K562 (cell line): ENCODE measurements at regions not wholly inside any gene's neighbourhood (a gene's known extent, or its start where the extent isn't known, plus 50 kb on each side); places are given as distances from the start of the nearest gene placed in this dataset.

Source experiments
- ATAC-seq: fragments of 200-7000 bp; cut with Tn5 transposase; 3 replicates; pipeline ENCODE4 v1.9.1; 2020; ENCODE audit warnings: moderate library complexity
- BruUV-seq: library from RNA; stranded (reverse); fragments of 400-500 nt; replicated peaks from 2 replicates; lab custom pipeline; 2021; lab: Mats Ljungman, UMichigan
- CTCF ChIA-PET: fragments of 300-600 bp; formaldehyde crosslinking; extraction: SDS; loops from one replicate; lab custom pipeline; 2021; ENCODE audit warnings: low intra/inter-chr PET ratio; lab: Yijun Ruan, JAX
- POLR2A ChIA-PET: fragments of 300-600, 350-650 bp; sonication (Branson Sonifier 250); formaldehyde crosslinking; extraction: SDS; loops from one replicate; lab custom pipeline; 2021; ENCODE audit warnings: antibody characterized with exemption, inconsistent platforms; lab: Yijun Ruan, JAX
- DNase-seq, 4 experiments: peaks; one replicate each; pipeline versions ENCODE4 v3.0.0 to v3.0.0-alpha.2; 2011 to 2018; ENCODE audit warnings: low spot score in 3 of 4, mixed read lengths in 3 of 4; ENCODE audit errors: extremely low read depth in 1 of 4
- FAIRE-seq: peaks from 2 replicates; lab custom pipeline; 2011; peaks lifted over from hg19 to GRCh38; lab: Jason Lieb, UNC
- H2AFZ ChIP-seq: 2 replicates; pipeline ENCODE4 v1.6.0; 2011; ENCODE audit warnings: low read depth, low read length, control low read depth, inconsistent platforms
- H3K27ac ChIP-seq: fragments of 200-600 bp; 3 replicates; pipeline ENCODE4 v1.8.0; 2011; ENCODE audit warnings: low read depth, mild to moderate bottlenecking, control low read depth, inconsistent platforms, low read length, moderate library complexity, mixed read lengths; ENCODE audit errors: extremely low read depth
- H3K27me3 ChIP-seq, 2 experiments: fragments of 300-600 bp in 1 of 2; 2 replicates in 1 of 2; 3 replicates in 1 of 2; pipeline versions ENCODE4 v1.6.0 to v1.8.0; 2011; ENCODE audit warnings: inconsistent platforms in 2 of 2, low read length in 2 of 2, mild to moderate bottlenecking in 1 of 2, mixed read lengths in 1 of 2, moderate library complexity in 1 of 2; ENCODE audit not compliant: control insufficient read depth in 2 of 2, insufficient read depth in 2 of 2
- H3K36me3 ChIP-seq: fragments of 300-600 bp; 3 replicates; pipeline ENCODE4 v1.8.0; 2011; ENCODE audit warnings: mild to moderate bottlenecking, low read length, inconsistent platforms; ENCODE audit not compliant: control insufficient read depth, insufficient read depth
- H3K4me1 ChIP-seq, 2 experiments: fragments of 200-600 bp in 1 of 2; replicated peaks in 1 of 2; 2 replicates in 1 of 2; 3 replicates in 1 of 2; pipeline versions ENCODE4 v1.5.1 to v1.8.0; 2011; ENCODE audit warnings: inconsistent platforms in 2 of 2, low read length in 2 of 2, mild to moderate bottlenecking in 1 of 2, mixed read lengths in 1 of 2, moderate library complexity in 1 of 2; ENCODE audit not compliant: control insufficient read depth in 2 of 2, insufficient read depth in 2 of 2
- H3K4me2 ChIP-seq: 2 replicates; pipeline ENCODE4 v1.6.1; 2011; ENCODE audit warnings: low read length, control low read depth, inconsistent platforms, mixed read lengths; ENCODE audit not compliant: insufficient read depth
- H3K4me3 ChIP-seq: fragments of 200-600 bp; sonication (generic), shearing (Covaris generic); 2 replicates; pipeline ENCODE4 v1.5.1; 2016; ENCODE audit warnings: control low read depth, inconsistent platforms
- H3K79me2 ChIP-seq: fragments of 200-600 bp; 3 replicates; pipeline ENCODE4 v1.8.0; 2011; ENCODE audit warnings: low read length, inconsistent platforms; ENCODE audit not compliant: control insufficient read depth, insufficient read depth
- H3K9ac ChIP-seq, 2 experiments: 2 replicates each; pipeline versions ENCODE4 v1.6.0 to v1.6.1; 2011; ENCODE audit warnings: low read depth in 2 of 2, low read length in 2 of 2, control low read depth in 1 of 2, inconsistent platforms in 1 of 2, mild to moderate bottlenecking in 1 of 2, mixed read lengths in 1 of 2; ENCODE audit not compliant: insufficient read depth in 1 of 2
- H3K9me1 ChIP-seq: one replicate; pipeline ENCODE4 v1.6.0; 2011; ENCODE audit warnings: inconsistent platforms, mild to moderate bottlenecking, low read length, moderate library complexity; ENCODE audit not compliant: control insufficient read depth, insufficient read depth
- H3K9me3 ChIP-seq: replicated peaks from 2 replicates; pipeline ENCODE4 v1.5.1; 2011; ENCODE audit warnings: low read depth, low read length, inconsistent platforms; ENCODE audit not compliant: control insufficient read depth, insufficient read depth
- H4K20me1 ChIP-seq: replicated peaks from 2 replicates; pipeline ENCODE4 v1.6.1; 2011; ENCODE audit warnings: low read length, inconsistent platforms, mixed read lengths; ENCODE audit not compliant: control insufficient read depth, insufficient read depth
- BRD9 ChIP-seq: fragments of 450-650 bp; IDR thresholded peaks from 2 replicates; pipeline ENCODE4 v1.6.1; 2018; ENCODE audit warnings: low read depth; ENCODE audit not compliant: partially characterized antibody
- CEBPZ ChIP-seq: fragments of 150-350 bp; IDR thresholded peaks from 2 replicates; pipeline ENCODE4 v1.6.1; 2014; ENCODE audit warnings: low read depth, mild to moderate bottlenecking, low read length, borderline replicate concordance
- HDAC8 ChIP-seq: fragments of 450-650 bp; IDR thresholded peaks from 2 replicates; pipeline ENCODE4 v1.6.1; 2016; ENCODE audit warnings: mild to moderate bottlenecking, missing genetic modification characterization, moderate library complexity, missing compliant biosample characterization
- ILK ChIP-seq: fragments of 450-650 bp; IDR thresholded peaks from 2 replicates; pipeline ENCODE4 v1.6.1; 2016; ENCODE audit warnings: missing genetic modification characterization, low read depth, mild to moderate bottlenecking, missing compliant biosample characterization, moderate library complexity, borderline replicate concordance
- LARP7 ChIP-seq: fragments of 450-650 bp; IDR thresholded peaks from 2 replicates; pipeline ENCODE4 v1.6.1; 2016
- NR0B1 ChIP-seq: fragments of 450-650 bp; IDR thresholded peaks from one replicate; pipeline ENCODE4 v1.6.1; 2018; ENCODE audit warnings: mild to moderate bottlenecking, moderate library complexity; ENCODE audit not compliant: partially characterized antibody
- PHF21A ChIP-seq: fragments of 450-650 bp; IDR thresholded peaks from 2 replicates; pipeline ENCODE4 v1.6.1; 2017; ENCODE audit warnings: low read depth, borderline replicate concordance
- RFX1 ChIP-seq: fragments of 450-650 bp; IDR thresholded peaks from 2 replicates; pipeline ENCODE4 v1.6.1; 2016; ENCODE audit warnings: mild to moderate bottlenecking, moderate library complexity
- ZNF324 ChIP-seq: fragments of 250-450 bp; sonication (Bioruptor Pico); IDR thresholded peaks from 2 replicates; pipeline ENCODE4 v1.4.0; 2020; ENCODE audit warnings: mild to moderate bottlenecking
- WGBS: fragments of 100-300 bp; shearing (Covaris generic); methylation state at CpG from one replicate; pipeline ENCODE4 v1.1.6; 2016; ENCODE audit warnings: low coverage, mixed read lengths; ENCODE audit not compliant: insufficient coverage; ENCODE audit errors: missing lambda C conversion rate; 5-methylcytosine and 5-hydroxymethylcytosine counted together
- in situ Hi-C: fragments of 300-500 bp; cut with MboI; formaldehyde crosslinking; loops from 4 replicates; pipeline ENCODE4 v1.15.0; 2018; ENCODE audit warnings: inconsistent platforms, mixed read lengths
- intact Hi-C: fragments of 100-400 bp; cut with micrococcal nuclease; formaldehyde crosslinking; loops from 2 replicates; pipeline ENCODE4 v1.14.2; 2022

- 0% methylated on average over 4 of the region's 4 CpGs for WGBS
- Histone ChIP-seq H3K27ac (no peak overlapping the region), H3K9ac (no peak overlapping the region), H3K9me3 (no peaks in the 10 kb centered on the region), H3K36me3 (no peaks in the 10 kb centered on the region), H3K4me1 (no peaks in the 10 kb centered on the region), H3K4me2 (no peak overlapping the region), H2AFZ (no peak overlapping the region), H3K79me2 (no peaks in the 10 kb centered on the region), H3K27me3 (no peaks in the 10 kb centered on the region), H3K4me3 (no peak overlapping the region), H3K9me1 (no peaks in the 10 kb centered on the region), H4K20me1 (no peaks in the 10 kb centered on the region)
- POLR2A ChIA-PET: no interaction called here
- FAIRE-seq: no peak
- CTCF ChIA-PET: no interaction called here
- TF ChIP-seq CEBPZ (no peak), ILK (no peak), RFX1 (no peak), PHF21A (no peak), NR0B1 (no peak), LARP7 (no peak), ZNF324 (CRISPR knock-in tag) (no peak), BRD9 (no peak), HDAC8 (no peak)
- in situ Hi-C loops (no loop called here), intact Hi-C loops (no loop called here)
- no peak for DNase-seq
- ATAC-seq: no peak
- no TSS peak for BruUV-seq
Observed at GRCh38 chr1:76705560-76705959, 161.7 kb upstream of the ST6GALNAC5 start.
